ENCODE measurements at regions not wholly inside any gene's neighbourhood (a gene's known extent, or its start where the extent isn't known, plus 50 kb on each side); places are given as distances from the start of the nearest gene placed in this dataset.
A peak's percentile ranks its signal among the peaks of the same experiment; 100 is the strongest.

DNA sequence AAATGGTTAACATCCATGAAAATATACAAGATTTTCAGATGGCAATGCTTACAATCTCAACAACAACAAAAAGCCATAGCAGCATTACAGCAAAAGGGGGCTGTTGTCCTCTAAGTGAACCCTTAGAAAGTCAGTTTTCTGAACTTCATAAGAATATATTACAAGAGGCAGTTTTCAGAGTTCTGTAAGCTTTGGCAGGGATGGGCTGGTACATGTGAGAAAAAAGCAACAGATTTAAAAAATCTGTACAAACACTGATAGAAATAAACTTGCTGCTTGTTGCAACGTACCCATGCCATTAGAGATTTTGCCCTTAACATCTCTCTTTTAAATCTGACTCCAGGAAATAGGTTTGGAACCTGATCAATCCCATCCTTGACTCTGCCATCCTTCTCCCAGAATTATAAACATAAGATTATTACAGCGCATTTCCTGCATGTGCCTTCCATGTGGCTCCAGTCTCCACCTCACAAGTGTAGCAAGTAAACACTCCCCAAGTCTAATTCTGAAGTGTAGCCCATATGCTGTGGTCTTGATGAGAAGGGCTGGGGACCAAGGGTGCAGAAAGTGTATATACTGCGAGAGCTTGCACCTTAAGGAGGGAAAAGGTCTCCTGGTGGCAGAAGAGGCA lies 101.4 kb upstream of the TSPAN2 start:
- intact Hi-C loops (cut with DNase I), result no loop called here
- peaks cover 0 to 11% (median 4%) of the 10 kb centered on the region in 3 donors for H3K4me1 ChIP-seq
- H3K9me3 ChIP-seq, result no peaks in the 10 kb centered on the region
- no peaks in the 10 kb centered on the region for H3K36me3 ChIP-seq
- peak overlapping the region in 2 of 4 donors; percentile 3 to 16 for H3K27ac ChIP-seq
- TF ChIP-seq, protein P1, sequence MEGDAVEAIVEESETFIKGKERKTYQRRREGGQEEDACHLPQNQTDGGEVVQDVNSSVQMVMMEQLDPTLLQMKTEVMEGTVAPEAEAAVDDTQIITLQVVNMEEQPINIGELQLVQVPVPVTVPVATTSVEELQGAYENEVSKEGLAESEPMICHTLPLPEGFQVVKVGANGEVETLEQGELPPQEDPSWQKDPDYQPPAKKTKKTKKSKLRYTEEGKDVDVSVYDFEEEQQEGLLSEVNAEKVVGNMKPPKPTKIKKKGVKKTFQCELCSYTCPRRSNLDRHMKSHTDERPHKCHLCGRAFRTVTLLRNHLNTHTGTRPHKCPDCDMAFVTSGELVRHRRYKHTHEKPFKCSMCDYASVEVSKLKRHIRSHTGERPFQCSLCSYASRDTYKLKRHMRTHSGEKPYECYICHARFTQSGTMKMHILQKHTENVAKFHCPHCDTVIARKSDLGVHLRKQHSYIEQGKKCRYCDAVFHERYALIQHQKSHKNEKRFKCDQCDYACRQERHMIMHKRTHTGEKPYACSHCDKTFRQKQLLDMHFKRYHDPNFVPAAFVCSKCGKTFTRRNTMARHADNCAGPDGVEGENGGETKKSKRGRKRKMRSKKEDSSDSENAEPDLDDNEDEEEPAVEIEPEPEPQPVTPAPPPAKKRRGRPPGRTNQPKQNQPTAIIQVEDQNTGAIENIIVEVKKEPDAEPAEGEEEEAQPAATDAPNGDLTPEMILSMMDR (IDR thresholded peaks at IDR 0.05), result no peak
- TF ChIP-seq POLR2A (IDR thresholded peaks at IDR 0.05), result no peak
- H3K4me3 ChIP-seq, result no peak overlapping the region
- WGBS, 2 donors, result 59 to 79% methylated on average over 3 of the region's 3 CpGs
- DNase-seq, result no peak
- H3K27me3 ChIP-seq, result no peaks in the 10 kb centered on the region

DNA sequence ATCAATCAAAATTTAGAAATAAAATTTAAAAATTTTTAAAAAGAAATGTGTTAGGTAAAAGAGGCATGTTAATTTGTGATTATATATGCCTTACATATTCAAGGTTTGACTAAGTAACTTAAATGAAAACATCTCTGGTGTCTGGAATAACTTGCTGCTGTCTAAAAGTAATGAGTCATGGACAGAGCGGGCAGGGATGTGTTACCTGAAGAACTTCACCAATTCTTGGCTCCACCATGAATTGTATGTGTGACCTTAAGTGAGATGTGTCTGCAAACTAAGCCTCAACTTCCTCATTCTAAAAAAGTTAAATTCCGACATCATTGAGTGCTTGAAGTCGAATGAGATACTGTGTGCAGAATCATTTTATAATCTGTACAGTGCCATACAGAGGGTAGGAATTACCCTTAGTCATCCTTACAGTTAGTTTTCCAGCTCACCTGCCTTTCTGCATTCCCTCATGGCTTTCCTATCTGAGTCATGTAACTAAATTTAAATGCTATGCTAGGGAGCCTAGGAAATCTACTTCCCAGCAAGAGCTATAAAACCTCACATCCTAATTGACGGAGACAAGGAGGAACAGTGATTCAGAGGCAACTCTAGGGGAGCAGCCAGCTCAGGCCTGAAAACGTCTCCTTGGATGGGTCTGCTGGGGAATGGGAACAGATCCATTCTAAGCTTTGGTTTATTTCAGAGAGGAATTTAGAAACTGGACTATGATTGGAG lies 100.7 kb upstream of the TSPAN2 start:
- Histone ChIP-seq H3K4me1 (peaks cover 0 to 11% (median 4%) of the 10 kb centered on the region in 3 donors), H3K27me3 (no peaks in the 10 kb centered on the region), H3K27ac (peak overlapping the region in 2 of 4 donors; percentile 3 to 16), H3K4me3 (no peak overlapping the region), H3K36me3 (no peaks in the 10 kb centered on the region), H3K9me3 (no peaks in the 10 kb centered on the region)
- DNase-seq, result no peak
- intact Hi-C loops (cut with DNase I), result no loop called here
- WGBS, 2 donors, result 37 to 41% methylated on average over 5 of the region's 5 CpGs
- TF ChIP-seq, protein P1 (IDR thresholded peaks at IDR 0.05), result no peak
- no peak for TF ChIP-seq POLR2A (IDR thresholded peaks at IDR 0.05)

DNA sequence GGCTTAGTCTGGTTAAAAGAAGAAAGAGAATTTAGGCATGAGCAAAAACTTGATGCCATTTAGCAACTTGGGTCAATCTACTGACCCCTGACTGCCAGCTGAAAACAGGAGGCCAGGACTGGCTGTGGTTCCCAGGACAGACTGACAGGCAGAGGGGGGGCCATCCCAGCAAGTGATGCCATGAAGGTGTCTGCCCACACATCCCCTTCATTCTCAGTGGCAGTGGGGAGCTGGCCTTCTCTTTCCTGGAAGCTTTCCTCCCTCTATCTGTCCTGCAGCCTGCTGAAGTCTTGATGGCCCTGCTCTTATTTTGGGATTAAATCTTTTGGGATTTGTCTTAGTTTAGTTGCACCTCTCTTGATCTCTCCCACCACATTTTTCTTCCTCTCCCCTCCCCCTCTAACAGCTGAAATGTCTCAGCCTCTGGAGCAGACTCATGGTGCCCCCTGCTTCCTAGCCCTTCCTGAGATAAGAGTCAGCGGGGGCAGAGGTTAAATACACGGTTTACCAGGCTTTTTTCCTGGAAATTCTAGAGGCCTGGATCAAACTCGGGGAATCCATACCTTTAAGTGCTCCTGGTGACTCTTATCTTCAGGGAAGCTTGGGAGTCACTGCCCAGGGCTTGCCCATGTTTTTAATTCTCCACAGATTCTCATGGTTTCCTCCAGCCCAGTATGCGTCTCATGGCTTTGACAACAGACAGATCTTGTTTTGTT lies 99.5 kb upstream of the TSPAN2 start:
- Histone ChIP-seq H3K4me3 (no peak overlapping the region), H3K27ac (no peak overlapping the region), H3K4me1 (peaks cover 0 to 20% (median 4%) of the 10 kb centered on the region in 3 donors), H3K9me3 (no peaks in the 10 kb centered on the region), H3K36me3 (no peaks in the 10 kb centered on the region), H3K27me3 (no peaks in the 10 kb centered on the region)
- DNase-seq, result no peak
- no peak for TF ChIP-seq POLR2A (IDR thresholded peaks at IDR 0.05)
- TF ChIP-seq, protein P1 (IDR thresholded peaks at IDR 0.05), result no peak
- 77 to 94% methylated on average over 4 of the region's 4 CpGs for WGBS, 2 donors
- intact Hi-C loops (cut with DNase I), result no loop called here

DNA sequence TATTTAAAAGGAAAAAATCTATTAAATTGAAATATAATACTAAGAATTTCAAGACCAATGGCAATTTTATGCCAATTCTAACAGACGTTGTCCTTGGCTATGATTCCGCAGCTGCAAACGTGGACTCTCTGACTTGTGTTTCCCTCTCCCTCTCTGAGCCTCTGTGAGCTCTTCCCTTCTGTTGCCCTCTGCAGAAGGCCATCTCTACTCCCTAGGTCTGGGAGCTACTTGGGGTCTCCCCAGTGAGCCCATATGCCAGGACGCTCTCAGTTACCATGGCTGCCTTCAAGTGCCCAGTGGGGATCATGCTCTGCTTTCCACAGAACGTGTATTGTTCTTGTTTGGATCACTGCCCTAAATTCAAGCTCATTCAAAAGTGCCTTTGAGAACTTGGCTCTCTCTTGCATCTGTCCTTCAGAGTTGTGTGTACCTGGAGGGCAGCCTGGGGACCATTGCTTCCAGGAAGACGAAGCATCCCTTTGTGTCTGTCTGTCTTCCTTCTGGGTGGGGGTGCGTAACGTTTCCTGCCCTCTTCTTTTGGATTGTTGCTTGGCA lies 97.5 kb upstream of the TSPAN2 start:
- Histone ChIP-seq H3K4me3 (no peak overlapping the region), H3K4me1 (peaks cover 0 to 26% (median 4%) of the 10 kb centered on the region in 3 donors), H3K36me3 (no peaks in the 10 kb centered on the region), H3K9me3 (no peaks in the 10 kb centered on the region), H3K27ac (no peak overlapping the region), H3K27me3 (no peaks in the 10 kb centered on the region)
- TF ChIP-seq, protein P1 (IDR thresholded peaks at IDR 0.05), result no peak
- no peak for TF ChIP-seq POLR2A (IDR thresholded peaks at IDR 0.05)
- no peak for DNase-seq
- intact Hi-C loops (cut with DNase I), result no loop called here
- WGBS, 2 donors, result 67 to 79% methylated on average over 8 of the region's 8 CpGs

Data from esophagus squamous epithelium (tissue), 5 donors.